HCT116 (cell line): ENCODE measurements at regions not wholly inside any gene's neighbourhood (a gene's known extent, or its start where the extent isn't known, plus 50 kb on each side); places are given as distances from the start of the nearest gene placed in this dataset.

Experiments used
- CTCF ChIP-seq, 3 experiments: fragments of 200-600 bp in 1 of 3; sonication (generic) in 1 of 3; IDR thresholded peaks in 2 of 3; conservative IDR thresholded peaks in 1 of 3; 2 replicates each; pipeline ENCODE4 v1.5.1; 2012 to 2017; ENCODE audit warnings: low read depth in 2 of 3, low read length in 2 of 3, antibody characterized with exemption in 1 of 3, borderline replicate concordance in 1 of 3, control low read depth in 1 of 3, mild to moderate bottlenecking in 1 of 3, mixed read lengths in 1 of 3, mixed run types in 1 of 3, moderate library complexity in 1 of 3; ENCODE audit not compliant: insufficient read depth in 1 of 3
- EGR1 ChIP-seq: IDR thresholded peaks from 2 replicates; pipeline ENCODE4 v1.6.1; 2012; ENCODE audit warnings: low read depth
- EZH2 ChIP-seq: fragments of 200-600 bp; sonication (generic); IDR thresholded peaks from 2 replicates; pipeline ENCODE4 v1.6.1; 2017; ENCODE audit warnings: antibody characterized with exemption, mixed run types
- POLR2A ChIP-seq: IDR thresholded peaks from 2 replicates; pipeline ENCODE4 v1.7.0; 2011; ENCODE audit warnings: borderline replicate concordance; ENCODE audit not compliant: insufficient read depth, insufficient read length; ENCODE audit errors: extremely low read depth
- RAD21 ChIP-seq: IDR thresholded peaks from 2 replicates; pipeline ENCODE4 v1.6.1; 2012; ENCODE audit warnings: low read depth, mild to moderate bottlenecking
- SP1 ChIP-seq: IDR thresholded peaks from 2 replicates; pipeline ENCODE4 v1.6.1; 2012; ENCODE audit warnings: low read depth
- YY1 ChIP-seq: IDR thresholded peaks from 2 replicates; pipeline ENCODE4 v1.6.1; 2011; ENCODE audit warnings: low read length, low read depth, moderate library complexity, mild to moderate bottlenecking; ENCODE audit not compliant: insufficient replicate concordance; ENCODE audit errors: extremely low read depth
- ZNF274 ChIP-seq: fragments of 200-500 bp; sonication (Bioruptor generic); IDR thresholded peaks from 2 replicates; pipeline ENCODE4 v1.6.1; 2014; ENCODE audit warnings: mild to moderate bottlenecking, low read depth, low read length, inconsistent platforms

- TF ChIP-seq CTCF (IDR thresholded peaks at IDR 0.05 in 2 of 3, conservative IDR thresholded peaks at IDR 0.05 in 1 of 3; ENCODE audit: borderline replicate concordance in 1 of 3, insufficient read depth in 1 of 3, low read depth in 2 of 3, low read length in 2 of 3) = no peak
- TF ChIP-seq POLR2A = no peak
- TF ChIP-seq ZNF274 = no peak
- TF ChIP-seq YY1 = no peak
- TF ChIP-seq EZH2 = no peak
- TF ChIP-seq RAD21 = no peak
- TF ChIP-seq SP1 = no peak
- no peak for TF ChIP-seq EGR1
Observed at GRCh38 chr1:81225789-81226602, 574.7 kb upstream of the ADGRL2 start.
